Activated T-cell treated with anti-CD3 and anti-CD28 coated beads, Interleukin-2, amount 50 U/mL, for 1 hour (primary cell): ENCODE measurements at regions not wholly inside any gene's neighbourhood (a gene's known extent, or its start where the extent isn't known, plus 50 kb on each side); places are given as distances from the start of the nearest gene placed in this dataset.

Experiments used
- DNase-seq: peaks from one replicate; pipeline ENCODE4 v3.0.0-alpha.2; 2020

DNA sequence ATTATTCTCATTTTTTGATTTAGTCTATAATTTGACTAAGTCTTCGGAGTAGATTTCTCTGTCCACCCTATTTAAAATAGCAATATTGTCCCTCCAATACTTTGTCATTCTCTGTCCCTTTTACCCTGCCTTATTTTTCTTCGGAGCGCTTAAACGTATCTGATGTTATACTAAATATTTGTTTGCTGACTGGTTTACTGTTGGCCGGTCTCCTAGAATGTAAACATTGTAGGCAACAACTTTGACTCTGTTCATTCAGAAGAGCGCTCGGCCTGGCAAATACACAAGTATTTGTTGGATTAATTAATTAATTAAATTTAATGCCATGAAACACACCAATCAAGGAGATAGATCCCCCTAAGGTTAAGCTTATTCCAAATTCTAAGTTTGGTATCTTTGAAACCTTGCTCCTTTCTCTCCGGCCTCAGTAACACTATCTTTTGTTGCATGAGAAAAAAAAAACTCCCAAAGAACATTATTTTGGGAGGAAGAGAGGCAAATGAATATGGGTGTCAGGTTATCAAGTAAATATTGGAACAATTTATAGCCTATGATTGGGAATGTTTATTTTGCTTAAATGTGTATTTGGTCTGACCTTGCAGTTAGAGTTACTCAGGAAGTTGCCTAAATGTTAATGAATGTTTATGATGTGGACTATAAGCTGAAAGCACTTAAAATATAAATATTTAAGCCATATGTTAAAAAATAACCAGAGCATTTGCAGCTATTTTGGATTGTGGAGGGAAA is 231.1 kb downstream of the SOX4 start:
- no peak for DNase-seq

- DNase-seq: no peak
Measured at GRCh38 chr6:21826023-21826422, 232.5 kb downstream of the SOX4 start.

DNA sequence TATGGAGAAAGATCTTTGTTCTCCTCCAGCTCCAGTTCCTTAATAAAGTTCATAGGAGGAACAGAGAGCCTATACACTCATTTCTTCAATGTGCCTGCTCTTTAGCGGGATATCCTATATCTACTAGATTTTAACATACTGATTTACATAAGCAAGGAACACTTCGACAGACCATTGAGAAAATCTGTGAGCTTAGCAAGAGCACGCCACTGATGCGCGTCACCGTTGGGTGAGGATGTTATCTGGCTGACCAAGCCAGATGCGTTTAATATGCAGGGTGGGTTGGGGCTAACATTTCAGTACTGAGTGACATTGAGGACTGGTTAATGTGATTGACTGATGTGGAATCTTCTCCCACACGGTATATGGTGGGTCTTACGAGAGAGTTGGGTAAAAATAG is 233.4 kb downstream of the SOX4 start:
- DNase-seq: no peak

GRCh38 chr6:21827425-21828202 is 234.1 kb downstream of the SOX4 start:
- no peak for DNase-seq

GRCh38 chr6:21828704-21829103 is 235.2 kb downstream of the SOX4 start:
- no peak for DNase-seq

DNA sequence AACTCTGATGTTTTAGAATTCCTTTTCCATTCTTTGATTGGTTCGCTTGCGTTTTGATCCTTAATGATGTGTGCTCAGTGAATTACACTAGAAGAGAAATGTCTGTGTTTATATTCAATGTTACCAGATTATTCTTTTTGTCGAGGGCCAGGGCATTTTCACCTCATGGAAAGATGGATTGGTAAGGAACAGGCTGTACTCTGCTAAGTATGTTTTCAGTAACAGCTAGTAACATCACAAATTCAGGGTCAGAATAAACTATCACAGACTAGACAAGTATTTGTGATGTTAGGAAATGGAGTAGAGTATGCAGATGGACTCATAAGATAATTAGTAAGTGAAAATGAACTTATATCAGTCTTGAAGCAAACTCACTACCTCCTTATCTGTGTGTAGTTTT is 235.6 kb downstream of the SOX4 start:
- DNase-seq: no peak

DNA sequence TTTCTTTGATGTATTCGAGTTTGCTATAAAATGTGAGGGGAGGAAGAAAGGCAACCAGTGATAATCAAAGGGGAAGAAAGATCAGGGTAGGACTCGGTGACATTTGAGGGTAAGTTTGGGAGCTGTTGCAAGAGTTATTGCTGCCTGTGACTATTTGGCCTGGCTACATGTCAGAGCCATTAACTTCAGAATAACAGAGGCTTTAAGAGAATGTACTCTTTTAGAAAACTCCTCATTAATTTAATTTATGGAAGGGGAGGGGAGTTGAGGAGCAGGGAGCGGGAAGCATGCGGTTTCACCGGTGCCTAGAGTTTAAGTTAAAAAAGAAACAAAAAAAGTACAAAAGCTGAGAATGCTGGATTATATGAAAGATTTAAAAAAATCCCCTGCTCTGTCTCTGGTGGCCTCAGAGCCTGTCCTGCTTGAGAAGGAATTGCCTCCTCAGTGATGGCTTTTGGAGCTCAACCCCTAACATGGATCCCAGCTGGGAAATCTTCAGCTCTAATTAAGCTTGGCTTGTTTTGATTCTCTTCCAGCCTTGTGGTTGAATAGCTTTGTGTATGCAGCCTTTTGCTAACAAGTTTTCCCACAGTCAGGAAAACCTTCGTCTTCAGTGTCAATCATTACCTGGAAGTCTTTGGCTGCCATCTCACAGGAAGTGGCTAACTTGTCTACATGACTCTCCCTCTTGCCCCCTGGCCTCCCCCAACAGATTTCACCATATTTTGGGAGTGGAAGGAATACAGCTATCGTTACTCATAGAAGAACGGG is 238.2 kb downstream of the SOX4 start:
- no peak for DNase-seq

DNA sequence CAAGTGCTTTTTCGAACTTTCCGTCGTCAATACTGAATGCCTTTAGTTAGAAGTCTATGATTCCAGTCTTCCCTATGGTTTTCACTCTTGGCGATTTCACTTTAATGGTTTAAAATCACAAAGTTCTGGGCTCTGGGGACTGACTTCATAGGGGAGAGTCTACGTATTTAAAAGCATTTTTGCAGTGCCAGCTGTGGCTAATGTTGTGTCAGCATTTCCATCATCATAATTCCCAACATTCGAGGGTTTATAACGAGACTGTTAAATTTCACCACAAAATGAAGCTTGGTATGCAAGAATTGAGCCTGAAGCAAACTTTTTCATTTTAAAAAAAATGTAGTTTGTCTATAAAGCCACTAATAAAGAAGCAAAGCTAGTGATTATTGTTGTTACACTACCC is 242.7 kb downstream of the SOX4 start:
- no peak for DNase-seq

GRCh38 chr6:21836772-21837425 is 243.3 kb downstream of the SOX4 start:
- DNase-seq: no peak

DNA sequence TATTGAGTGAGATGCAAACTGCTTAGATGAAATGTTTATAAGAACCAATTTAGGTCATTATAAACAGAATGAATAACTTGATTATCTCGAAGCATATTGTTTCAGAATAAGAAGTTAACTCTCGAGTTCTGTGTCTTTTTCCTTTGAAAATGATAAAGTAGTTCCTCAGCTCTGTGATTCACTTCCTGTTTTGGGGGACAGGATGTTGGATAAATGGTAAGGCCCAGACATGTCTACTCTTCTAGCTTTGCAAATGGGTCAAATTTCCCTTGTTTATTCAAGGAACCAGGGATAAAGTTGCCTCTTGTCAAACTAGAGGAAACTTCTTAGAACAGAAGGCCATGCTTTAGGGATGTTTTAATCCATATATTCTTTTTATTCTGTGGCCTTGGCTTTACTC is 246.9 kb downstream of the SOX4 start:
- no peak for DNase-seq

- no peak for DNase-seq
Measured at GRCh38 chr6:21842875-21843645, 249.5 kb downstream of the SOX4 start.

GRCh38 chr6:21844120-21844917 is 250.8 kb downstream of the SOX4 start:
- DNase-seq: no peak

DNA sequence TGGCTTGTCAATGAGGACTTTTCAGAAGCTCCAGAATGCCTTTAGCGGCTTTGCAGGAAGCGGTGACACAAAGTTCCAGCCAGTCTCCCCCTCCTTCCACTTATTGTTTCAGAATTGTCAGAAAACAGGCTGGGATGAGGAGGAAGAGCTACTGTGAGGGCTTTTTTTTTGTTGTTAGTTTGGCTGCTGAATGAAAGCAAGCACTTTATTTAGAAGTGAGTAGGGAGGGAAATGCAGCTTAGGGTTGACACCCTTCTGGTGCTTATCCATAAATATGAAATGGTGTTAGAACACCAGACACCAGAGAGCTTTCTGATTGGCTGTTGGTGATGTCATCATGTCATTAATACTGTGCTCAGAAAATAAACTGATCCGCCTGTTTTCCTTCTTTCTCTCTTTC is 251.5 kb downstream of the SOX4 start:
- no peak for DNase-seq

DNA sequence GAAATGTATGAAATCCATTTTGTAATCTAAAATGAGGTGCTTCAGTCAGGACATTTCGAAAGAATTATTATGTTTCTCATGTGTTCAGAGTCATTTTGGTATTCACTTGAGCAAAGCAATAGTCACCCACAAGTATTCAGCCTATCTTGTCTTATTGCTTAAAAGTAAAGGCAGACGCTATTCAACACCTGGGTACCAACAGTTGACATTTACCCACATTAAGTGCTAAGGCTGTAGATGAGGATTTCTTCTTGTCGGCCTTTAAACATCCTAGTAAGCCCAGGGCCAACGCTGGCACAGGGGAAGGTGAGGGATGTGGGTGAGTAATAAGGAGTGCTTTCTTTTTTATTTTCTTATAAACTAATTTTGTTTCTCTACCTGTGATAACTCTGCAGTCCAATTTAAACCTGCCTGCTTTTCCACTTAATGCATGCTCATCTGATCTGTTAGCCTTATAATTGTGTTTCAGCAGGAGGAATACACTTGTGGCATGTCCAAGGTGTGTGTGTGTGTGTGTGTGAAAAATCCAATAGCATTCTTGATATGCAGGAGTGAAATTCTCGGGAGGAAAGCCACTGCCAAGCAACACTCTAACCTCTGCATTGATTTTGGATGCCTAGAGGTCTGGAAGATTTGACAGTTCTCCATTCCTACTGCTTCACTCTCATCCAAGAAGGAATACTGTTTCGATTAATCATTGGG is 252.0 kb downstream of the SOX4 start:
- DNase-seq: no peak

DNA sequence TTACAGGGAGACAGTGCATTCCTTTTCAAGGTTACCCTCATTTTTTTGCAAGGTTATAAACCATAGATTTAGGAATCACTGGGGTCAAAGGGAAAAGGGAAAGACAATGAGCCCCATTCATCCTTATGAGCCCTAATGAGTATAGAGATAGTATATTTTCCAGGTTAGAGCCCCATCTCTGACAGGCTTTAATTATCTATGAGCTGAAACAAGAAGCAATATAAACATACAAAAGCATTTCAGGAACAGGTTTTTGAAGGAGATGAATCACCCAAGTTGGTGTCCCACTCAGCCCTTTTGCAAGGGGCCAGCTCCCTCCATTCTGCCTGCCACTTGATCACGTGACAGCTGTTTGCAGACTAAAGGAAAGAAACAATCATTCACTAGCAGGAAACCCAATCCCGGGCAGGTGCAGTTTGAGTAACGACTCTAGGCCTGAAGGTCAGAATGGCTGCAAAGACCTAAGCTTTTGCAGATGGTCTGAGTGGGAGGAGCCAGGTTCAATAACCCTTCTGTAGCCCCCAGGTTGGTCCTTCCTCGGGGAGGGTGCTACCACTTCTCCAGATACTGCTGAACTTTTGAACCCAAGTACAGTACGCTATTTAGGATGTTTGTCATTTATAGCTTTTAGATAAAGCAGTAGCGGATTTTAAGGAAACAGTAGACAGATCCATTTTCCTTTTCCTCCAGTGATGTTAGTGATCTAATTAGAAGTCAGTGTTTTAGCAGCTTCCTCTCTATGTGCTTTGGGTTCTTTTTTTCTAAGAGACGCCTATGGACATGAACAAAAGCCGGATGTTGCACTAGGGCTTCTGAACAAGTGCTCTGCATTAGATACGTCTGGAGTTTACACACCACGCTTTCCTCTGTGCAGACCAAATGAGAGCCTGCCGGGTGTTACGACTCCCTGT is 253.2 kb downstream of the SOX4 start:
- DNase-seq: no peak

- DNase-seq: no peak
Measured at GRCh38 chr6:21847711-21848480, 254.3 kb downstream of the SOX4 start.

GRCh38 chr6:21850691-21851090 is 257.1 kb downstream of the SOX4 start:
- DNase-seq: no peak

DNA sequence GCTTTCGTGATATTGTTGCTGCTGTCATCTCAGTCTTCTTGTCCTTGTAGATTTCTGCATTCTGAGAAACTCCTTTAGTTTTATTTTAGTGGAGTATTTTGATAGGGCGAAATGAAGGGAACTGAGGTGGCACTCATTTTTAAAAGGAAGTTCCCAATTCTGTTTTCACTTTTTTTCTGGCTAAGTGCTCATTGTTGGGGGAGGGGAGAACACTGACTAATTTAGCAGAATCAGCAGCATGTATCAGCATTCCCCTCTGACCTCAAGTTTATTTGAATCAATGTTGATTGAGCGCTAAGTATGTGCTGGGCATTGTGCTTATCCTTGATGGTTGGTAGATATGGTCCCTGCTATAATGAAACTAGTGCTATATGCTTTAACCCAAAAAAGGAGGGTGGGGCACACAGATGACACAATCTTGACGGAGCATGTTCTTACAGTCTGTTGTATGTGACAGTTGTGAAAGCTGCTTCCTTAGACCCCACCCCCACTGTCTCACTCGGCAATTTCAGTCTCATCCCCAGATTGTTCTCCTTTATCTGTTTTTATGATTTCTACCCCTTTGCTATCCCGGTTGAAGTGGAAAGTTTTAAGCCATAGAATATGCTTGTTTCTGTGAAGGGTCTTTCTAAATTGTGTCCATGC is 262.4 kb downstream of the SOX4 start:
- DNase-seq: no peak

GRCh38 chr6:21856456-21856825 is 262.9 kb downstream of the SOX4 start:
- DNase-seq: no peak
